ENCODE measurements at regions not wholly inside any gene's neighbourhood (a gene's known extent, or its start where the extent isn't known, plus 50 kb on each side); places are given as distances from the start of the nearest gene placed in this dataset.

DNA sequence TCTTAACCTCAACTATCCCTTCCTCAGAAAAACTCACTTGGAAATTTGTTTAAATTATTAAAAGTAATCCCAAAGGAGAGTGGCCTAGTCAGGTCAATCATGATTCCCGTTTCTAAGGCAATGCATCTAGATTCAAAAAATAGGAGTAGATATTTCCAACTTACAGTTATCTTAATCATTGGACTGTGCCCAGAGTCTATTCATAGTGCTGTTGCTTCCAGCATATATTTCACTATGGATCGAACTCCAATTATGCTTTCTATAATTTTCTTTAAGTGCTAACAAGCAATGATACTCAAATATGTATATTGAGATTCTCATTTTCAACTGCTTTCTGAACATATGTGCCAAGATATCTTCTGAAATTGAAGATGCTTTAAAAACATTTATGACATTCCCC lies 229.2 kb upstream of the NWD2 start:
- in situ Hi-C loops (cut with HindIII; ENCODE audit: low sequenced_read_pairs), result no loop called here

DNA sequence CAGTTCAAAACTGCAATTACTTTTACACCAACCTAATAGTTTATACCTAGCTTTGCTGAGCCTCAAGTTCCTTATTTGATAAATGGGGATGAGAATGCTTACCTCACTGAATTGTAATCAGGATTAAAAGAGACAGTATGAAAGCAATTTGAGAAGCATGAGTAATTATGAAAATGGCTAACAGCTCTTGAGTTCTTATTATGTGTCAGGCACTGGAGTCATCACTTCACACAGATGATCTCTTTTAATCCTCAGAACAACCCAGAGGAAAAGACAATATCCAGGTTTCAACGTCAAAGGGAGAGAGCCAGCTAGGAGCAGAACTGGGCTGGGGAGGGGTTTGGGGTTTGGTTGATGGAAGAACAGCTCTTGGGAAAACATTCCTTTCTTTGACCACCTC lies 221.0 kb upstream of the NWD2 start:
- TF ChIP-seq, protein P1, sequence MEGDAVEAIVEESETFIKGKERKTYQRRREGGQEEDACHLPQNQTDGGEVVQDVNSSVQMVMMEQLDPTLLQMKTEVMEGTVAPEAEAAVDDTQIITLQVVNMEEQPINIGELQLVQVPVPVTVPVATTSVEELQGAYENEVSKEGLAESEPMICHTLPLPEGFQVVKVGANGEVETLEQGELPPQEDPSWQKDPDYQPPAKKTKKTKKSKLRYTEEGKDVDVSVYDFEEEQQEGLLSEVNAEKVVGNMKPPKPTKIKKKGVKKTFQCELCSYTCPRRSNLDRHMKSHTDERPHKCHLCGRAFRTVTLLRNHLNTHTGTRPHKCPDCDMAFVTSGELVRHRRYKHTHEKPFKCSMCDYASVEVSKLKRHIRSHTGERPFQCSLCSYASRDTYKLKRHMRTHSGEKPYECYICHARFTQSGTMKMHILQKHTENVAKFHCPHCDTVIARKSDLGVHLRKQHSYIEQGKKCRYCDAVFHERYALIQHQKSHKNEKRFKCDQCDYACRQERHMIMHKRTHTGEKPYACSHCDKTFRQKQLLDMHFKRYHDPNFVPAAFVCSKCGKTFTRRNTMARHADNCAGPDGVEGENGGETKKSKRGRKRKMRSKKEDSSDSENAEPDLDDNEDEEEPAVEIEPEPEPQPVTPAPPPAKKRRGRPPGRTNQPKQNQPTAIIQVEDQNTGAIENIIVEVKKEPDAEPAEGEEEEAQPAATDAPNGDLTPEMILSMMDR (IDR thresholded peaks at IDR 0.05; ENCODE audit: low read depth, low read length, missing control alignments), result no peak
- in situ Hi-C loops (cut with HindIII; ENCODE audit: low sequenced_read_pairs), result no loop called here
- no peak for DNase-seq (ENCODE audit: low read depth)
- H3K4me3 ChIP-seq (ENCODE audit: low read depth, low read length), result no peak overlapping the region

More for the DNA sequence above, 229.2 kb upstream of the NWD2 start:
- H3K4me3 ChIP-seq (ENCODE audit: low read depth, low read length), result no peak overlapping the region
- DNase-seq (ENCODE audit: low read depth), result no peak
- TF ChIP-seq, protein P1 (IDR thresholded peaks at IDR 0.05; ENCODE audit: low read depth, low read length, missing control alignments), result no peak

DNA sequence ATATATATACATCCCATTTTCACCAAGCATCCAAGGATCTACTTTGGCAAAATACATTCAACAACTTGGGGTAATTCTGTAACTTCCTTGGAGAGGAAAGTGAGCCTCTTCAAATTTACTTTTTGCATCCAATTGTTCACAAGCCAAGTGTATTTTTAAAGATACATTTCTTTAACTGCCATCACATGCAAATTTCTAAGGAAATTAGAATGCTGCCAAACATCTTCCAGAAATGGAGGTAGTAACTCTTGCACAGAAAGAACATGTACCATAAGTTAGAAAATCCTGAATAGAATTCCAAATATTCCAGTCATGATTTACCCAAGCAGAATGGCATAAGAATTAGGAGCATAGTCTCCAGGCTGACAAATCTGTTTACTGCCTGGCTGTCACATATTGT lies 220.5 kb upstream of the NWD2 start:
- in situ Hi-C loops (cut with HindIII; ENCODE audit: low sequenced_read_pairs), result no loop called here
- DNase-seq (ENCODE audit: low read depth), result no peak
- H3K4me3 ChIP-seq (ENCODE audit: low read depth, low read length), result no peak overlapping the region
- TF ChIP-seq, protein P1 (IDR thresholded peaks at IDR 0.05; ENCODE audit: low read depth, low read length, missing control alignments), result no peak

DNA sequence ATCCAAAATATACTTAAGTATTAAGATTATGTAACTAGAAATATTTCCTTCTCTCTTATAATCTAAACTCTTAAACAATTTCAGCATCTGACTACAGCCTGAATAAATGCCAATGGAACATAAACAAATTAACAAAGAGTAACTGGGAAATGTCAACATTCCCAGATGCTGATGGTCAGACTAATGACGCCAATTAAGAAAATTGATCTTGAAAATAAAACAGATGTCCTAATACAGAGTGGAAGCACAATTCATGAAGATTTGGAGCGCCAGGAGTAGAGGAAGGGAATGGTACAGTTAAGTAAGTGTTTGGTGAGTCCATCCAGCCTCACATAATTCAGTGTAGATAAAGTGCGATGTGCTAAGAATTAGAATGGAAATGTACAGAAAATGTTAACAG lies 203.7 kb upstream of the NWD2 start:
- TF ChIP-seq, protein P1 (IDR thresholded peaks at IDR 0.05; ENCODE audit: low read depth, low read length, missing control alignments), result no peak
- no peak overlapping the region for H3K4me3 ChIP-seq (ENCODE audit: low read depth, low read length)
- in situ Hi-C loops (cut with HindIII; ENCODE audit: low sequenced_read_pairs), result no loop called here
- no peak for DNase-seq (ENCODE audit: low read depth)

DNA sequence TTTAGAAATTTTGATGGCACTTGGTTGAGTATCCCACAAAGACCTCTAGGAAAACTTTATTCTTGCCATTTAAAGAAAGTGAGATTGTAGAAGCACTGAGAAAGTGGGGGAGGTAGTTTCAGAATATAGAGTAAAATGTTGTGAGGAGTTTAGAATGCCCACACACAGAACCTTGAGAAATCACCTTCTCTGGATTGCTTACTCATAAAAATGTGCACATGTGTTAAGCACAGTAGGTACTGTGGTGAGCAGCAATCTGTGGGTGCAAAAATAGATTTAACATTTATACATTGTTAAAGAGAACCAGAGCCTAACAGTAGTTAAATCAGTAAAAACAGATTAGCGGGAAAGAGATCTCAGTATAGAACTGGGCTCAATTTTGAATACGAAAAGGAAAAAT lies 201.2 kb upstream of the NWD2 start:
- in situ Hi-C loops (cut with HindIII; ENCODE audit: low sequenced_read_pairs), result no loop called here
- H3K4me3 ChIP-seq (ENCODE audit: low read depth, low read length), result no peak overlapping the region
- no peak for DNase-seq (ENCODE audit: low read depth)
- TF ChIP-seq, protein P1 (IDR thresholded peaks at IDR 0.05; ENCODE audit: low read depth, low read length, missing control alignments), result no peak

DNA sequence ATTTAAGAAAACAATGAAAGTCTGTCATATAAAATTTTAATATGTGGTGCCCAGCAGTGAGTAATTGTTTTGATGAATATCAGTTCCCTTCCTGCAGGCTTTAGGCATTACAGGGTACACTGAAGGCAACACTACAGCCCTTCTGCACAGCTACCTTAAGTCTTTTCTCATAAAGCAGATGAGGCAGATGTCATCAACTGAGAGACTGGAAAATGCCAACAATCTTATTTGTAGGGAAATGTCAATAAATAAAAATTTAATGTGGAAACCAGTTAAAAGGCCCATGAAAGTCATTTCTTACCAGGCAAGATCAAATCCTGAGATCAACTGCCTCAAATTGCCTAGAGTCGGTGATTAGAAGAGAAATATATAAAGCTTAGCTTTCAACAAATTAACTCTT lies 193.4 kb upstream of the NWD2 start:
- no peak for DNase-seq (ENCODE audit: low read depth)
- TF ChIP-seq, protein P1 (IDR thresholded peaks at IDR 0.05; ENCODE audit: low read depth, low read length, missing control alignments), result no peak
- in situ Hi-C loops (cut with HindIII; ENCODE audit: low sequenced_read_pairs), result no loop called here
- no peak overlapping the region for H3K4me3 ChIP-seq (ENCODE audit: low read depth, low read length)

DNA sequence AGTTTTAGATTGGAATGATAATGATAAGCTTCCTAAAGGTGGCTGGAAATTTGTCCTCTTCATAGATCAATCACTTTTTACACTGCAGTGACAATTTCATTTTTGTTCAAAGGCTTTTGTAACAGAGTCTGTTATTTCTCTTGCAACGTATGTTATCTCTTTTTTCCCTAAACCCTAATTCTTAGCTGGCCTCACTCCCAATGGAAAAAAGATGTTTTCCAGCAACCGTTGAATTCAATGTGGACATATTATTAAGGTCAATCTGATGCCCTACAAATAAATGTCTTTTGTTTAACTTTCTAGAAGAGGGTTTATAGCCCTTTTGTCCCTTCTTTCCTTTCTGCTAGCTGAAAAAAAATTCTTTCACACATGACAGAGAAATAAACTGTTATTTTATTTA lies 192.7 kb upstream of the NWD2 start:
- TF ChIP-seq, protein P1 (IDR thresholded peaks at IDR 0.05; ENCODE audit: low read depth, low read length, missing control alignments), result no peak
- H3K4me3 ChIP-seq (ENCODE audit: low read depth, low read length), result no peak overlapping the region
- no peak for DNase-seq (ENCODE audit: low read depth)
- in situ Hi-C loops (cut with HindIII; ENCODE audit: low sequenced_read_pairs), result no loop called here
